ENCODE measurements at regions not wholly inside any gene's neighbourhood (a gene's known extent, or its start where the extent isn't known, plus 50 kb on each side); places are given as distances from the start of the nearest gene placed in this dataset.

GRCh38 chr12:96132819-96133218 lies 61.4 kb upstream of the ELK3 start:
- no peak for DNase-seq (ENCODE audit: low read depth)
- H3K4me3 ChIP-seq (ENCODE audit: low read depth, low read length), result no peak overlapping the region
- TF ChIP-seq CTCF (IDR thresholded peaks at IDR 0.05; ENCODE audit: low read depth, low read length, missing control alignments), result peak; percentile 14

GRCh38 chr12:96134200-96134599 lies 60.0 kb upstream of the ELK3 start:
- H3K4me3 ChIP-seq (ENCODE audit: low read depth, low read length), result no peak overlapping the region
- no peak for DNase-seq (ENCODE audit: low read depth)
- no peak for TF ChIP-seq CTCF (IDR thresholded peaks at IDR 0.05; ENCODE audit: low read depth, low read length, missing control alignments)

- no peak for DNase-seq (ENCODE audit: low read depth)
- no peak overlapping the region for H3K4me3 ChIP-seq (ENCODE audit: low read depth, low read length)
- no peak for TF ChIP-seq CTCF (IDR thresholded peaks at IDR 0.05; ENCODE audit: low read depth, low read length, missing control alignments)
Measured at GRCh38 chr12:96136161-96136560, 58.0 kb upstream of the ELK3 start.

GRCh38 chr12:96136725-96137378 lies 57.3 kb upstream of the ELK3 start:
- no peak overlapping the region for H3K4me3 ChIP-seq (ENCODE audit: low read depth, low read length)
- no peak for TF ChIP-seq CTCF (IDR thresholded peaks at IDR 0.05; ENCODE audit: low read depth, low read length, missing control alignments)
- DNase-seq (ENCODE audit: low read depth), result no peak

- no peak for DNase-seq (ENCODE audit: low read depth)
Measured at GRCh38 chr12:96140174-96140573, 54.0 kb upstream of the ELK3 start.

GRCh38 chr12:96141216-96141912 lies 52.8 kb upstream of the ELK3 start:
- no peak for DNase-seq (ENCODE audit: low read depth)
- no peak overlapping the region for H3K4me3 ChIP-seq (ENCODE audit: low read depth, low read length)
- no peak for TF ChIP-seq CTCF (IDR thresholded peaks at IDR 0.05; ENCODE audit: low read depth, low read length, missing control alignments)

More at GRCh38 chr12:96140174-96140573, 54.0 kb upstream of the ELK3 start:
- TF ChIP-seq CTCF (IDR thresholded peaks at IDR 0.05; ENCODE audit: low read depth, low read length, missing control alignments), result no peak
- H3K4me3 ChIP-seq (ENCODE audit: low read depth, low read length), result no peak overlapping the region

- no peak overlapping the region for H3K4me3 ChIP-seq (ENCODE audit: low read depth, low read length)
- TF ChIP-seq CTCF (IDR thresholded peaks at IDR 0.05; ENCODE audit: low read depth, low read length, missing control alignments), result no peak
- DNase-seq (ENCODE audit: low read depth), result no peak
Measured at GRCh38 chr12:96143392-96143791, 50.8 kb upstream of the ELK3 start.

Data from GM12864 (cell line).